ENCODE measurements at regions not wholly inside any gene's neighbourhood (a gene's known extent, or its start where the extent isn't known, plus 50 kb on each side); places are given as distances from the start of the nearest gene placed in this dataset.

GRCh38 chr5:105407200-105407599, 1844.6 kb upstream of the NUDT12 start:
- DNase-seq (ENCODE audit: low read depth): no peak

DNA sequence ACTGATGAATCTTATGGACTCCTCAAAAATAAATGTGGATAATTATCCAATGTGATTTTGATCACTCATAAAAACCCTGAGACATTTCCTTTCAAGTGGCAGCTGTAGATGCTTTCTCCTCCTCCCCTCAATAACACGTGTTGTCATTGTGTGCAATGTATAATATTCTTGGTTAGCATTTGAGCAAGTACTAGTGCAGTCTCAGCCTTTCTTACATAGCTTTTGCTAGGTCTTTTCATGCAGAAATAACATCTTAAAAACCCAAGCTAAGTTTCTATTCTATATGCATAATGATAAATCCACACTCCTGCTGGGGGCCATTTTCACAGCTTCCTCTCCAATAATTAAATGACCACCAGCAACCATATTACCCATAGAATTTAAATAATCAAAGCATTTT, 1835.2 kb upstream of the NUDT12 start:
- DNase-seq (ENCODE audit: low read depth): no peak

DNA sequence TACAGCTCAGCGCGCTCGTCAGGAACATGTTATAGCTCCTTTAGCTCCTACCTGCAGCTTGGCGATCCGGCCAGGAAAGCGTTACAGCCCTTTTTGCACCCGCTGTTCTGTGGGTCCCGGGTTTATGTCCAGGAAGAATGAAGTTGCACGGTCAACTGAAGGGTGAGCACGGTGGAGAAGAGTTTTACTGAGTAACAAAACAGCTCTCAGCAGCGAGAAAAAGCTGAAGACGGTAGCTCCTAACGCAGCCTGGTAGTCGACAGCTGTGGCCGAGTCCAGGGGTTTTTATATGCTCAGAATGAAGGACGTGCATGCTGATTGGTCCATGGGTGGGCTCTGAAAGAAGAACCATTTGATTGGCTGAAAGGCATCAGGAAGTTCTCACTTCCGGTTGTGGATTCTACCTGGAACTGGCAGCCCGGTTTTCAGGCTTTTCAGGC, 1830.1 kb upstream of the NUDT12 start:
- no peak for DNase-seq (ENCODE audit: low read depth)

DNA sequence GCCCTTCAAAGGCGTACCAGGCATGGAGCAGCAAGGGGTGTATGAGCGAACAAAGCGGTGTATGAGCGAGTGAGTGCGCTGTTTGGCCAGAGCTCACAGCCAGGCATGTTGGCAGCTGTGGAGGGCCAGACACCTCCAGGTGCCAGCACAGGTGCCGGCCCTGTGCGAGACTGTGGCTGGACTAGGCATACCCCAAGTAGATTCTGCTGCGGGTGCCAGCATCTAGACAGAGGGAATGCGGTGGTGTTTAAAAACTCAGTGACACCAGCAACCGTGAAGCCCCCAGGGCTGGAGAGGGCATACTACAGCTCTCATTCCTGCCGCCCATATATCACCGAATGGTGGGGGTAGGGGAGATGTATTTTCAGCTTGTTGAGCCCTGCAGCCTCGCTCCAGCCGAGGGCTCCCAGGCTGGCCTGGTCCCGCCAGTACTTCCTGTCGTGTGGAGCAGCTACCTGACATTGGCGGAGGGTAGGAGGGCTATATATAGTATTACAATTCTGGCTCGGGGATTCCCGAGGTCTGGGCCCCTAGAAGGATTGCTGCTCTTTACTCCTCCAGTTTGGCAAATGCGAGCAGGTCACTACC, 1829.6 kb upstream of the NUDT12 start:
- no peak for DNase-seq (ENCODE audit: low read depth)

- no peak for DNase-seq (ENCODE audit: low read depth)
Measured at GRCh38 chr5:105380126-105380525, 1817.5 kb upstream of the NUDT12 start.

DNA sequence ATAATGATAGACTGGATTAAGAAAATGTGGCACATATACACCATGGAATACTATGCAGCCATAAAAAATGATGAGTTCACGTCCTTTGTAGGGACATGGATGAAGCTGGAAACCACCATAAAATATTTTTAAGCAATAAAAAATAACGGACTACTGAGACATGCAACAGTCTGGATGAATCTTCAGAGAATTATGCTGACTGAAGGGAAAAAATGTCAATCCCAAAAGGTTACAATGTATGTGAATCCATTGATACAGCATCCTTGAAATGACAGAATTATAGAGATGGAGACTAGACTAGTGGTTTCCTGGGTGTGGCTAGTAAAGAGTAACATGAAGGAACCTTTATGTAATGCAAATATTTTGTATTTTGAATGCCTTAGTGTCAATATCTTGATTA, 1808.6 kb upstream of the NUDT12 start:
- DNase-seq (ENCODE audit: low read depth): no peak

- no peak for DNase-seq (ENCODE audit: low read depth)
Measured at GRCh38 chr5:105350486-105351140, 1788.0 kb upstream of the NUDT12 start.

- DNase-seq (ENCODE audit: low read depth): no peak
Measured at GRCh38 chr5:105331558-105331957, 1769.0 kb upstream of the NUDT12 start.

- no peak for DNase-seq (ENCODE audit: low read depth)
Measured at GRCh38 chr5:105330185-105330584, 1767.6 kb upstream of the NUDT12 start.

DNA sequence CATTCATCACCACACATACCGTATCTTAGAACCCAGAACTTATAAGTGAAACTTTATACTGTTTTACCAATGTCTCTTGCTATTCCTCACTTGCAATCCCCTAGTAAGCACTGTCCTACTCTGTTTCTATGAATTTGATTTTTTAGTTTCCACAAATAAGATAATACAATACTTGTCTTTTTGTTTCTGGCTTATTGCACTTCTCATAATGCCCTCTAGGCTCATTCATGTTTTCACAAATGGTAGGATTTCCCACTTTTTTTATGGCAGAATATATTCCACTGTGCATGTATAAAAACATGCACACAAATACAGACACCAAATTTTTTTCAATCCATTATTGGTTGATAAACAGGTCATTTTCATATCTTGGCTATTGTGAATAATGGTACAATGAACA, 1742.3 kb upstream of the NUDT12 start:
- DNase-seq (ENCODE audit: low read depth): no peak

DNA sequence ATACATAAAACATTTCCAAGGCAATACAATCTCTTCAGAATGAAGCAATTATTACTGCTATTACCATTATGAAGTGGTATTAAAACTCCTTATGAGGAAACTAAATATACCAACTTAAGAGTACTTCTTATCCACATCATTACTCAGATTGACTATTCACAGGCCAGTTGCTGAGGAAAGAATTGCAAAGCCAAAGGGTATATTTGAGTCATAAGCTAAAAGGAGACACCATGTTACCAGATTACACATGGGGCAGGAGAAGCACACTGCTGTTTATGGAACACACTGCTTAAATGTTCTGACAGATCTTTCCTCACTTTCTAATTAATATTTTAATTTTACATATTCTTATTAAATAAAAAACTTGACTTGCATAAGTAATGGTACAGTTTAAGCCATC, 1726.4 kb upstream of the NUDT12 start:
- DNase-seq (ENCODE audit: low read depth): no peak

GRCh38 chr5:105283134-105283533, 1720.5 kb upstream of the NUDT12 start:
- no peak for DNase-seq (ENCODE audit: low read depth)

GRCh38 chr5:105274079-105274478, 1711.5 kb upstream of the NUDT12 start:
- DNase-seq (ENCODE audit: low read depth): no peak

GRCh38 chr5:105263515-105263914, 1700.9 kb upstream of the NUDT12 start:
- DNase-seq (ENCODE audit: low read depth): no peak

GRCh38 chr5:105259581-105260217, 1697.1 kb upstream of the NUDT12 start:
- DNase-seq (ENCODE audit: low read depth): no peak

DNA sequence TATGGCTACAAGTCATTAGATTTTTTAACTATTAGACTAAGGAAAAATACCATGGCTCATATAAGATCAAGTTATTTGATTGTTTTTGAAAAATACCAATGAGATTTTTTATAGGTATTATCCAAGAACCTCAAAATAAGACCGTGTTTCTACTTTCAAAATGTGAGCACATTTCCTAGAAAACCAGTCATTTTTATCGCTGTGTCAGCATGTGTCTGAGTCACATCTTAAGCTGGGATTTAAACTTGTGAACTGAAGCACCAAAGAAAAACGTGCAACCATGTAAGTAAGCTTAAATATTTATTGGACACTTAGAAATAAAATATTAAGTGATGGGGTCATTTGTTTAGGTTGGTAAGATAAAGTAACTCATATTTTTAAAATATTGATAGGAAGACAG, 1676.0 kb upstream of the NUDT12 start:
- DNase-seq (ENCODE audit: low read depth): no peak

- no peak for DNase-seq (ENCODE audit: low read depth)
Measured at GRCh38 chr5:105230516-105231157, 1668.0 kb upstream of the NUDT12 start.

DNA sequence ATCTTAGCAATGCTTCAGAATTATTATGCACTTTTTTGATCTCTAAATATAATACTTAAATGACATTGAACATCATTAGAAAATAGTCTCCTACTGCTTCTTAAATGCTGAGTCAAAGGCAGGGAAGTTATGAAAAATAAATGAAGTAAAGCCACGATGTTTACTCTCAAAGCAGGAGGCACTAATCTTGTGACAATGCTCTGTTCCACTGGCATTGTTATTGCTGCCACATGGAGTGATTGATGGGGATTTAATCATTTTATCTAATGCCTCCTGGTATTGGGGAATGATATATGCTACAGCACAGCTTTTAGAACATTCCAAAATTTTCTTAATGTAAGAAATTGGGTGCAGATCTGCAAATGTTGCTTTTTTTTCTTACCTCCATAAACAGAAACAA, 1655.4 kb upstream of the NUDT12 start:
- DNase-seq (ENCODE audit: low read depth): no peak

- no peak for DNase-seq (ENCODE audit: low read depth)
Measured at GRCh38 chr5:105213078-105213477, 1650.5 kb upstream of the NUDT12 start.

DNA sequence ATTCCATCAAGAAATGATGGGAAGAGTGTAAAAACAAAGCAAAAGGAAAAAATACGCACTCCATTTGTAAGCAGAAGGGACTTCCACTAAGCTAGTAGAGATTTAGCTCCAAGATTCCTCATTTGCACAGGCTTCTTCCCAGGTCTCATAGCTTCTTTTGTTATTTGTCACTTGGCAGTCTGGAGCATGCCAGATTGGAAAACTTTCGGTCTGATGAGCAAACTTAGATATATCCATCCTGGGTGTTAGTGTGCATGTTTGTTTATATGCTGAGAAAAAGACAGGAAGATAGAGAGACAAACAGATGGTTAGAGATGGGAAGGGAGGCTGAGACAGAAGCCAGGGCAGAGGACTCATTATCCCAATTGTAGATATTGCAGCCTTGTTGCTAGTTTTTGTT, 1644.5 kb upstream of the NUDT12 start:
- DNase-seq (ENCODE audit: low read depth): no peak

DNA sequence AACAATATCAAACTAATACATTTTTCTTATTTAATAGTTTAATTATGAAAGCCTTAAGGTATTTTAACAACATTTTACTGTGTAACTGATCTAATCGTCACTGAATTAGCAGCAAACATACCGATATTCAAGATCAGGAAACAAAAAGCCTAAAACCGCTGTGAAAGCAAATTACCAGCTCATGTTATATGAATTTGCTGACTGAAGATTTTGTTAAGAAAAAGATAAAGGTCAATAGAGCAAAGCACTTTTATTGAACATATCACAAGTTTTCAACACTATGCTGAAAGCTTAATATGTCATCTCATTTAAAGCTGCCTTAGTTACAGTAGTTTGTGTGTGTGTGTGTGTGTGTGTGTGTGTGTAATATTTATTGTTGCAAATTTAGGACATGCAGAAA, 1634.9 kb upstream of the NUDT12 start:
- DNase-seq (ENCODE audit: low read depth): no peak

- no peak for DNase-seq (ENCODE audit: low read depth)
Measured at GRCh38 chr5:105195765-105196164, 1633.2 kb upstream of the NUDT12 start.

GRCh38 chr5:105172918-105173317, 1610.3 kb upstream of the NUDT12 start:
- DNase-seq (ENCODE audit: low read depth): no peak

Measured in fibroblast of gingiva (primary cell).